GM23338 (cell line): ENCODE measurements at regions not wholly inside any gene's neighbourhood (a gene's known extent, or its start where the extent isn't known, plus 50 kb on each side); places are given as distances from the start of the nearest gene placed in this dataset.

ENCODE experiments used
- ATAC-seq: fragments of 200-7000 bp; cut with Tn5 transposase; 3 replicates; pipeline ENCODE4 v1.9.1; 2020
- DNase-seq: peaks from one replicate; pipeline ENCODE4 v3.0.0-alpha.2; 2015; ENCODE audit warnings: low spot score
- H2AFZ ChIP-seq: fragments of 200-600 bp; sonication (generic); 2 replicates; pipeline ENCODE4 v1.8.0; 2016; ENCODE audit warnings: antibody characterized with exemption, mild to moderate bottlenecking, moderate library complexity
- H3F3A ChIP-seq: fragments of 200-600 bp; sonication (generic); replicated peaks from 2 replicates; pipeline ENCODE4 v1.8.0; 2017; ENCODE audit warnings: antibody characterized with exemption, mixed run types, low read depth
- H3K27ac ChIP-seq: fragments of 200-600 bp; sonication (generic); 2 replicates; pipeline ENCODE4 v1.6.1; 2016; ENCODE audit warnings: low read depth
- H3K27me3 ChIP-seq: fragments of 200-600 bp; sonication (generic); 2 replicates; pipeline ENCODE4 v1.8.0; 2016; ENCODE audit warnings: mild to moderate bottlenecking, mixed run types, moderate library complexity; ENCODE audit not compliant: insufficient read depth
- H3K36me3 ChIP-seq: fragments of 200-600 bp; sonication (generic); 2 replicates; pipeline ENCODE4 v1.8.0; 2016; ENCODE audit warnings: mild to moderate bottlenecking; ENCODE audit not compliant: insufficient read depth
- H3K4me1 ChIP-seq: fragments of 200-600 bp; sonication (generic); 2 replicates; pipeline ENCODE4 v1.8.0; 2016; ENCODE audit warnings: mild to moderate bottlenecking, moderate library complexity; ENCODE audit not compliant: insufficient read depth
- H3K4me2 ChIP-seq: fragments of 200-600 bp; sonication (generic); 2 replicates; pipeline ENCODE4 v1.7.1; 2017; ENCODE audit warnings: mixed run types
- H3K4me3 ChIP-seq: fragments of 200-600 bp; sonication (generic); 2 replicates; pipeline ENCODE4 v1.6.1; 2016; ENCODE audit warnings: mixed run types
- H3K79me2 ChIP-seq: fragments of 200-600 bp; sonication (generic); replicated peaks from 2 replicates; pipeline ENCODE4 v1.8.0; 2017; ENCODE audit warnings: mild to moderate bottlenecking; ENCODE audit not compliant: insufficient read depth
- H3K9me2 ChIP-seq: fragments of 200-600 bp; sonication (generic); 2 replicates; pipeline ENCODE4 v1.8.0; 2017; ENCODE audit not compliant: insufficient read depth
- H4K20me1 ChIP-seq: fragments of 200-600 bp; sonication (generic); replicated peaks from 2 replicates; pipeline ENCODE4 v1.8.0; 2017; ENCODE audit warnings: mild to moderate bottlenecking; ENCODE audit not compliant: insufficient read depth
- H3K27ac Mint-ChIP-seq: 2 replicates; pipeline ENCODE4 v1.8.0; 2020; ENCODE audit warnings: inconsistent platforms, mild to moderate bottlenecking, moderate library complexity, mixed read lengths
- H3K27me3 Mint-ChIP-seq: 3 replicates; pipeline ENCODE4 v1.8.0; 2022; ENCODE audit warnings: low read depth, mild to moderate bottlenecking, moderate library complexity, mixed read lengths, inconsistent platforms; ENCODE audit not compliant: insufficient read depth, poor library complexity
- H3K36me3 Mint-ChIP-seq: 3 replicates; pipeline ENCODE4 v1.8.0; 2021; ENCODE audit warnings: low read depth, mild to moderate bottlenecking, inconsistent platforms, moderate library complexity, mixed read lengths
- H3K4me1 Mint-ChIP-seq: 3 replicates; pipeline ENCODE4 v1.8.0; 2020; ENCODE audit warnings: mild to moderate bottlenecking, inconsistent platforms, mixed read lengths
- H3K4me3 Mint-ChIP-seq: 3 replicates; pipeline ENCODE4 v1.8.0; 2021; ENCODE audit warnings: moderate library complexity, mild to moderate bottlenecking, inconsistent platforms, mixed read lengths
- H3K9me3 Mint-ChIP-seq: 3 replicates; pipeline ENCODE4 v1.8.0; 2020; ENCODE audit warnings: moderate library complexity, mild to moderate bottlenecking, inconsistent platforms, mixed read lengths
- CREB1 ChIP-seq: fragments of 250-450 bp; sonication (Bioruptor Pico); IDR thresholded peaks from 2 replicates; pipeline ENCODE4 v1.5.0; 2020; ENCODE audit warnings: low read depth, mild to moderate bottlenecking, moderate library complexity
- CTCF ChIP-seq, 2 experiments: fragments of 200-600 bp in 1 of 2; sonication (generic) in 1 of 2; conservative IDR thresholded peaks; 2 replicates each; pipeline versions ENCODE4 v1.5.1 to v1.6.1; 2016 to 2017; ENCODE audit warnings: antibody characterized with exemption in 2 of 2, low read depth in 2 of 2, mild to moderate bottlenecking in 2 of 2, moderate library complexity in 1 of 2
- ETS1 ChIP-seq: IDR thresholded peaks from 2 replicates; pipeline ENCODE4 v1.6.1; 2016; ENCODE audit warnings: antibody characterized with exemption
- EZH2phosphoT487 ChIP-seq: fragments of 200-600 bp; sonication (generic); IDR thresholded peaks from one replicate; pipeline ENCODE4 v1.8.1; 2018; ENCODE audit warnings: antibody characterized with exemption; ENCODE audit not compliant: unreplicated experiment
- JUNB ChIP-seq: IDR thresholded peaks from one replicate; pipeline ENCODE4 v1.6.1; 2016; ENCODE audit warnings: antibody characterized with exemption; ENCODE audit not compliant: unreplicated experiment
- NANOG ChIP-seq: IDR thresholded peaks from 2 replicates; pipeline ENCODE4 v1.6.1; 2016; ENCODE audit warnings: antibody characterized with exemption, borderline replicate concordance
- POLR2AphosphoS5 ChIP-seq: IDR thresholded peaks from 2 replicates; pipeline ENCODE4 v1.6.1; 2016; ENCODE audit warnings: antibody characterized with exemption, low read depth
- STAT1 ChIP-seq: IDR thresholded peaks from one replicate; pipeline ENCODE4 v1.6.1; 2016; ENCODE audit warnings: antibody characterized with exemption; ENCODE audit not compliant: unreplicated experiment
- ZNF114 ChIP-seq: fragments of 250-450 bp; sonication (Bioruptor Pico); IDR thresholded peaks from 2 replicates; pipeline ENCODE4 v1.5.0; 2020; ENCODE audit warnings: mild to moderate bottlenecking, moderate library complexity
- ZNF331 ChIP-seq: fragments of 250-450 bp; sonication (Bioruptor Pico); IDR thresholded peaks from 2 replicates; pipeline ENCODE4 v1.5.0; 2020; ENCODE audit warnings: low read depth, mild to moderate bottlenecking, moderate library complexity
- TF ChIP-seq, protein P1 (sequence below): IDR thresholded peaks from one replicate; pipeline ENCODE4 v1.6.1; 2018; ENCODE audit warnings: antibody characterized with exemption; ENCODE audit not compliant: unreplicated experiment

DNA sequence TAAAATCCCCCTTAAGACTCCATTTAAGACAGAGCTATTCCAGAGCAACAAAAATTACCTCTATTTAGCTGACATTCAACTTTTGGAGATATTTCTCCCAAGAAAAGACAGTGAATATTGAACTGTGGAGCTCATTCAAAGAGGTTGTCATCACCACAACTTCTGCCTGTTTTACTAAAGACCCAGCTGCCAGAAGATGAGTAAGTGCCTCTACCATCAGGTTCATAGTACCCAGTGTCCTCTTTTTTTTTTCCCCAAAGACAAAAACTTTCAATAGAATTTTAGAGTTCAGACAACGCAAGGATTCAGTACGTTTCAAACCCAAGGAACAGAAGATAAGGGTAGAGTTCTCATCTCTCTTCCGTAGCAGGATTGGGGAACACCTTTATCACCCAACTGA is 461.3 kb downstream of the BCAT1 start:
- Mint-ChIP-seq H3K36me3 (no peaks in the 10 kb centered on the region), H3K4me1 (peaks cover 3% of the 10 kb centered on the region; the same call in 2 of the 3 replicates), H3K4me3 (no peak overlapping the region), H3K27ac (no peak overlapping the region), H3K27me3 (no peaks in the 10 kb centered on the region), H3K9me3 (no peaks in the 10 kb centered on the region)
- Histone ChIP-seq H3K4me3 (no peak overlapping the region), H3F3A (no peaks in the 10 kb centered on the region), H4K20me1 (no peaks in the 10 kb centered on the region; the same call in 1 of the 2 replicates), H3K4me1 (no peaks in the 10 kb centered on the region), H3K36me3 (no peaks in the 10 kb centered on the region), H3K4me2 (no peak overlapping the region), H2AFZ (no peak overlapping the region), H3K79me2 (no peaks in the 10 kb centered on the region), H3K9me2 (no peaks in the 10 kb centered on the region), H3K27me3 (no peaks in the 10 kb centered on the region), H3K27ac (no peak overlapping the region)
- TF ChIP-seq CREB1 (CRISPR knock-in tag) = no peak
- TF ChIP-seq POLR2AphosphoS5 = no peak
- no peak for TF ChIP-seq NANOG
- no peak for TF ChIP-seq STAT1
- TF ChIP-seq ETS1 = no peak
- no peak for TF ChIP-seq ZNF331 (CRISPR knock-in tag)
- TF ChIP-seq, protein P1, sequence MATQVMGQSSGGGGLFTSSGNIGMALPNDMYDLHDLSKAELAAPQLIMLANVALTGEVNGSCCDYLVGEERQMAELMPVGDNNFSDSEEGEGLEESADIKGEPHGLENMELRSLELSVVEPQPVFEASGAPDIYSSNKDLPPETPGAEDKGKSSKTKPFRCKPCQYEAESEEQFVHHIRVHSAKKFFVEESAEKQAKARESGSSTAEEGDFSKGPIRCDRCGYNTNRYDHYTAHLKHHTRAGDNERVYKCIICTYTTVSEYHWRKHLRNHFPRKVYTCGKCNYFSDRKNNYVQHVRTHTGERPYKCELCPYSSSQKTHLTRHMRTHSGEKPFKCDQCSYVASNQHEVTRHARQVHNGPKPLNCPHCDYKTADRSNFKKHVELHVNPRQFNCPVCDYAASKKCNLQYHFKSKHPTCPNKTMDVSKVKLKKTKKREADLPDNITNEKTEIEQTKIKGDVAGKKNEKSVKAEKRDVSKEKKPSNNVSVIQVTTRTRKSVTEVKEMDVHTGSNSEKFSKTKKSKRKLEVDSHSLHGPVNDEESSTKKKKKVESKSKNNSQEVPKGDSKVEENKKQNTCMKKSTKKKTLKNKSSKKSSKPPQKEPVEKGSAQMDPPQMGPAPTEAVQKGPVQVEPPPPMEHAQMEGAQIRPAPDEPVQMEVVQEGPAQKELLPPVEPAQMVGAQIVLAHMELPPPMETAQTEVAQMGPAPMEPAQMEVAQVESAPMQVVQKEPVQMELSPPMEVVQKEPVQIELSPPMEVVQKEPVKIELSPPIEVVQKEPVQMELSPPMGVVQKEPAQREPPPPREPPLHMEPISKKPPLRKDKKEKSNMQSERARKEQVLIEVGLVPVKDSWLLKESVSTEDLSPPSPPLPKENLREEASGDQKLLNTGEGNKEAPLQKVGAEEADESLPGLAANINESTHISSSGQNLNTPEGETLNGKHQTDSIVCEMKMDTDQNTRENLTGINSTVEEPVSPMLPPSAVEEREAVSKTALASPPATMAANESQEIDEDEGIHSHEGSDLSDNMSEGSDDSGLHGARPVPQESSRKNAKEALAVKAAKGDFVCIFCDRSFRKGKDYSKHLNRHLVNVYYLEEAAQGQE = no peak
- TF ChIP-seq EZH2phosphoT487 = no peak
- TF ChIP-seq CTCF (conservative IDR thresholded peaks at IDR 0.05; ENCODE audit: low read depth in 2 of 2) = no peak
- no peak for TF ChIP-seq JUNB
- no peak for TF ChIP-seq ZNF114
- DNase-seq (no peak), ATAC-seq (no peak)

GRCh38 chr12:24483732-24484131 is 465.2 kb downstream of the BCAT1 start:
- Mint-ChIP-seq H3K4me1 (peaks cover 16% of the 10 kb centered on the region), H3K27me3 (no peaks in the 10 kb centered on the region), H3K9me3 (no peaks in the 10 kb centered on the region), H3K27ac (no peak overlapping the region), H3K4me3 (no peak overlapping the region), H3K36me3 (no peaks in the 10 kb centered on the region)
- TF ChIP-seq CREB1 (CRISPR knock-in tag) = no peak
- TF ChIP-seq JUNB = no peak
- DNase-seq = no peak
- no peaks in the 10 kb centered on the region for H3K36me3 ChIP-seq
- H3K4me3 ChIP-seq = no peak overlapping the region
- H3K79me2 ChIP-seq = no peaks in the 10 kb centered on the region
- H3K4me2 ChIP-seq = no peak overlapping the region
- no peak overlapping the region for H2AFZ ChIP-seq
- H3F3A ChIP-seq = no peaks in the 10 kb centered on the region
- no peaks in the 10 kb centered on the region; the same call in 1 of the 2 replicates for H4K20me1 ChIP-seq
- no peaks in the 10 kb centered on the region for H3K27me3 ChIP-seq
- no peak overlapping the region for H3K27ac ChIP-seq
- H3K9me2 ChIP-seq = no peaks in the 10 kb centered on the region
- ATAC-seq = no peak
- peaks cover 7% of the 10 kb centered on the region; the same call in 1 of the 2 replicates for H3K4me1 ChIP-seq
